ENCODE measurements at regions not wholly inside any gene's neighbourhood (a gene's known extent, or its start where the extent isn't known, plus 50 kb on each side); places are given as distances from the start of the nearest gene placed in this dataset.

- BruUV-seq (replicated peaks): no TSS peak
- POLR2A ChIA-PET: no interaction called here
- intact Hi-C loops (cut with micrococcal nuclease; ENCODE audit: unreplicated experiment): no loop called here
These were observed 127.5 kb downstream of the TES start for GRCh38 chr7:116337800-116338199.

More at GRCh38 chr7:116337800-116338199, 127.5 kb downstream of the TES start:
- ChIA-PET SMC1A (ENCODE audit: uncharacterized antibody, unreplicated experiment) (no interaction called here), CTCF (interaction anchor here (1.1 to 1.3 kb wide), 2 partner anchors 199 to 253 kb away, joined by 3 to 4 read pairs; no protein-coding TSS in a partner anchor), RAD21 (ENCODE audit: unreplicated experiment) (no interaction called here)
- Histone ChIP-seq H3K36me3 (ENCODE audit: control insufficient read depth in 2 of 2, insufficient read depth in 2 of 2, low read length in 1 of 2) (no peaks in the 10 kb centered on the region), H3K27me3 (replicated peaks in 1 of 2; ENCODE audit: control insufficient read depth in 2 of 2, insufficient read depth in 2 of 2, low read length in 1 of 2) (no peaks in the 10 kb centered on the region; a peak in 1 of 4 replicates), H2AFZ (ENCODE audit: control insufficient read depth, low read depth, low read length) (no peak overlapping the region), H4K20me1 (ENCODE audit: control insufficient read depth, insufficient read depth) (no peaks in the 10 kb centered on the region), H3K79me2 (ENCODE audit: control insufficient read depth, insufficient read depth, low read length) (no peaks in the 10 kb centered on the region), H3K9me3 (replicated peaks; ENCODE audit: control insufficient read depth, insufficient read depth, low read length) (no peaks in the 10 kb centered on the region), H3K4me1 (ENCODE audit: control insufficient read depth, insufficient read depth, low read length) (no peaks in the 10 kb centered on the region), H3K27ac (ENCODE audit: control insufficient read depth, insufficient read depth) (no peak overlapping the region), H3K9ac (ENCODE audit: control insufficient read depth, insufficient read depth, low read length) (no peak overlapping the region), H3K4me3 (no peak overlapping the region), H3K4me2 (ENCODE audit: control insufficient read depth, insufficient read depth) (no peak overlapping the region)
- no peak for DNase-seq (ENCODE audit: low read depth, low spot score)
- ATAC-seq: no peak
- FAIRE-seq: no peak
- in situ Hi-C loops (cut with MboI): no loop called here
- TF ChIP-seq FOXK2 (IDR thresholded peaks at IDR 0.05) (no peak), ZNF687 (IDR thresholded peaks at IDR 0.05) (no peak), BHLHE40 (IDR thresholded peaks at IDR 0.05; ENCODE audit: borderline replicate concordance in 1 of 2, low read depth in 2 of 2, low read length in 1 of 2) (no peak), ZNF207 (IDR thresholded peaks at IDR 0.05; ENCODE audit: borderline replicate concordance) (no peak), E2F4 (IDR thresholded peaks at IDR 0.05; ENCODE audit: low read depth, low read length) (no peak), ELK1 (IDR thresholded peaks at IDR 0.05; ENCODE audit: low read depth, low read length) (no peak), CEBPB (IDR thresholded peaks at IDR 0.05; ENCODE audit: borderline replicate concordance in 1 of 2, low read depth in 2 of 2, low read length in 2 of 2) (no peak), ZZZ3 (IDR thresholded peaks at IDR 0.05; ENCODE audit: control insufficient read depth, insufficient read length, low read depth) (no peak), CREB1 (IDR thresholded peaks at IDR 0.05; ENCODE audit: low read depth) (no peak), BCL11A (IDR thresholded peaks at IDR 0.05; ENCODE audit: low read depth, low read length) (no peak), NFYB (IDR thresholded peaks at IDR 0.05; ENCODE audit: insufficient read depth, low read depth, low read length) (no peak), HCFC1 (IDR thresholded peaks at IDR 0.05; ENCODE audit: low read length) (no peak), SUZ12 (IDR thresholded peaks at IDR 0.05; ENCODE audit: unreplicated experiment) (no peak), MTA3 (IDR thresholded peaks at IDR 0.05; ENCODE audit: borderline replicate concordance, low read length) (no peak)
